HG03175 (cell line): ENCODE measurements at regions not wholly inside any gene's neighbourhood (a gene's known extent, or its start where the extent isn't known, plus 50 kb on each side); places are given as distances from the start of the nearest gene placed in this dataset.
A peak's percentile ranks its signal among the peaks of the same experiment; 100 is the strongest.

Experiments used
- ATAC-seq: cut with Tn5 transposase; IDR thresholded peaks from one replicate; pipeline ENCODE4 v1.9.1; 2021; ENCODE audit warnings: mild to moderate bottlenecking, moderate library complexity; ENCODE audit not compliant: unreplicated experiment

DNA sequence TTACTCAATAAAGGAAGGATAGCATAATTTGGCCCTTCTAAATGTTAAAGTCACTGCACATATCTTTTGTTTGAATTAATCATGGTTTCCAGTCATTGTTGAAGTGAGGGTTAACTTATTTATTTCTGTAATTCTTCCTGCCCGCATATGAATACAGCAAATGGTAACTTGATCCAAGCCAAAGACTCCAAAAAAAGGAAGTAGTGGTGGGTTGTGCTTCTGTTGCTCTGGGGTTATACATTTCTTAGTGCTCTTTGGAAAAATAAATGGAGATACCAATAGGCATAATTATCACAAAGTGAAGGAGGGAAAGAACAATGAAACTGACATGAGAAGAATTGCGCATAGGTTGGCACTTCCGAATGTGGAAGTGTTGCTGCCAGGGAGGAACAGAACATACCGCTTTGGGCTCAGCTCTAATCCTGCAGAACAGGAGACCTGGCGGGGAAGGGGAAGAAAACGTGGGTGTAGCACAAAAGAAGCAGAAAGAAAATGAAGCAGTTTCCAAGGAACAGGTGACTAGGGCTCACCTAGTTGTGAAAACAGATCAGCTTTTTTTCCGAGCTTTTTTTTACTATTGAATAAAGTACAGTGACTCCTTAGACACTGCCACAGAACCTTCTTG is 69.7 kb upstream of the TAF11L2 start:
- ATAC-seq: no peak

DNA sequence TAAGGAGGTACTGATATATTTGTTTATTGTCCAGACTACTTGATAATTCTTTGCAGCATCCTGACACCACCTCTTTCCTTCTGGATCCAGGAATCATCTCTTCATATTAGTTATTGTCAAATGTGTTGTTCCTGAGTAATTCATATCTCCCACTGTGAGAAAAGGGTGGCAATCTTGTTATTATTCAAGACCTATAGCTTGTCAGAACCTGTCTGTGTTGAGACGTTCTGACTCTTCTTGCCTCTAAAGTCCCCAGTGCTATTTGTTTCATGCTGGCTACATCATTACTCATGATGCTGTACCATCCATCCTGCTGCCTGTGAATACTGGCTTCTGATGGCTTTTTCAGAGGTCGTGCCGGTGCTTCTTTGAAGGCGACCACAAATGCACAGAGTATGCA is 68.7 kb upstream of the TAF11L2 start:
- ATAC-seq: no peak

DNA sequence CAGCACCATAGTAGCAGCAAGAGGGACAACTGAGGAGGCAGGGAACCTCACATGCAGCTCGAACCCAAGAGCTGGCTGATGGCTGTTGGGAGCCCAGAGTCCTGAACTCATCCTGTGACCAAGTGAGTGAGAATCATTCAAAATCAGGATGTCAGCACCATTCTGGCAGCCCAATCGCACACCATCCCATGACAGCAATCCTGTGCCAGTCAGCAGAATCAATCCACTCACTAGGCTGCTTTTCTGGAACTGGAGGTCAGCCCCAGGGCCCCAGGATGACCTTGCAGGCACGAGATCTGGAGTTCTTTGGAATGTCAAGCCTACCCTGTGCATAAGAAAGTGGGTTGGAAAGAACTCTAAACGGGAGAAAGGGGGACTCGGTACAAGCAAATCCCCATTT is 67.8 kb upstream of the TAF11L2 start:
- ATAC-seq: no peak

DNA sequence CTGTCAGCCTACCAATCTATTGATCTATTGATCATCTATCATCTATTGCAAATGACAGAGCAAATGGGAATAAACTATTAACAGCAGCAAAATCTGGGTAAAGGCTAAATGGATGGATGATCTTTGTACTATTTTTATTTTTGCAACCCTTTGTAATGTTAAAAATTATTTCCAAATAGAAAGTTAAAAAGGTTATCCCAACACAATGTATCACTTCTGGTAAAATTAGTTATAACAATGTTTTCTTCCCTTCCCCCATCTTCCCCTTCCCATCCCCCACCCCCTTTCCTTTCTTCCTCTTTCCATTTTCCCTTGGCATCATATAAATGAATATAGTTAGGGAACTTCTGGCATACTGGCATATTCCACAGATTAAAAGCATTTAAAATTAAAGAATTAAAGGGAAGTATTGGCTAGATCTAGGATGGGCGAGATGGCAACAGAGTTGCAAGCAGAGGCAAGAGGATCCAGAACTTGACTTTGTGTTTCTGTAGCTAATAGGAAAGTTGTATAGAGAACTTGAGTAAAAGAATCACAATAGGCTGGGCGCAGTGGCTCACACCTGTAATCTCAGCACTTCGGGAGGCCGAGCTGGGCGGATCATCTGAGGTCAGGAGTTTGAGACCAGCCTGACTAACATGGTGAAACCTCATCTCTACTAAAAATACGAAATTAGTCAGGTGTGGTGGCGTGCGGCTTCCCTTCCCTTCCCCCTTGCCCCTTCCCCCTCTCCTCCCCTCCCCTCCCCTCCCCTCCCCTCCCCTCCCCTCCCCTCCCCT is 66.6 kb upstream of the TAF11L2 start:
- ATAC-seq: no peak

DNA sequence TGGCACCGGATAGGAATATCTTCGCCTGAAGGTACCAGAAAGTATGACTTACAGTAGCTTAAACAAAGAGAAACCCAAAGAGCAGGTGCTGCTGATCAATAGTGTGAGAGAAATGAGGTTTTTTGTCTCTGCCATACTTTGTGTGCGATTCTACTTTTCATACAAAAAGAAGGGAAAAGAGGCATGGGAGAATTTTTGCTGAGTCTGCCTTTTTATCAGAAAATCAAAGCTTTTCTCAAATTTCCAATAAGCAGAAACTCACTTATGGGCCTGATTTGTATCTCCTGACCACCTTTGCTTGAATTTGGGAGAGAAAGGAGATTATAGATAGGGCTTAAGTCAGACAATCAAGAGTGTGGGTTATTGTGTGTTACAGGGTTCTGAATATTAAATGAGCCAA is 65.5 kb upstream of the TAF11L2 start:
- no peak for ATAC-seq

DNA sequence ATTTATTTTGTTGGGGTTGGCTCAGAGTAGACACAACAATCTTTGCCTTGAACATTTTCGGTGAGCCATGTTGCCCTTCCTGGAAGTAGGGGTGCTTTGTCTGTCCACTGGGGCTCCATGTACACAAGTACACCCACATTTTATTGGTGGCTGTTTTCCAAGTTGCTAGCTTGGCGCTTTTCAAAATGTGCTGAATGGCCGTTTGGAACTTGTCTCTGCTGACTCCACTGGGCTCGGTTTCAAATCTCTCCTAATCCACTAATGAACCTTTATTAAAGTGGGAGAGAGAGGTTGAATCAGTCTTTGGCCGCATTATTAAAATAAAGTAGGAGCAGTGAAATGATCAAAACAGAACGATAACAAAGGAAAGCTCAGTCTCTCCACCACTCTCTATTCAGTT is 64.6 kb upstream of the TAF11L2 start:
- no peak for ATAC-seq

DNA sequence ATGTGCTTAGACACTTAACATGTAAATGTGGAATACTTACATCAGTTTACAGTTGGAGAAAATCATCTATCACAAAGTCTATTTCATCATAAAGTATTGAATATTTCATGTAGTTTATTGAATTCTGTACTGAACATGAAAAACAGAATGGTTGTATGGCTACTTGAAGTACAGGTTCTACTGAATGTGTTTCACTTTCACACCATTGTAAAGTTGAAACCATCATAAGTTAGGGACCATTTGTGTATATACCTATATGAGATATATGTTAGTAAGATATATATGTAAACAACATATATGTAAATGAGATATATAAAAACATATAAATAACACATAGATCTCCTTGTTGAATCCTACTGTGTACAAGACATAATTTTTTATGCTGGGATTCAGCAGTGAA is 63.0 kb upstream of the TAF11L2 start:
- ATAC-seq: no peak

DNA sequence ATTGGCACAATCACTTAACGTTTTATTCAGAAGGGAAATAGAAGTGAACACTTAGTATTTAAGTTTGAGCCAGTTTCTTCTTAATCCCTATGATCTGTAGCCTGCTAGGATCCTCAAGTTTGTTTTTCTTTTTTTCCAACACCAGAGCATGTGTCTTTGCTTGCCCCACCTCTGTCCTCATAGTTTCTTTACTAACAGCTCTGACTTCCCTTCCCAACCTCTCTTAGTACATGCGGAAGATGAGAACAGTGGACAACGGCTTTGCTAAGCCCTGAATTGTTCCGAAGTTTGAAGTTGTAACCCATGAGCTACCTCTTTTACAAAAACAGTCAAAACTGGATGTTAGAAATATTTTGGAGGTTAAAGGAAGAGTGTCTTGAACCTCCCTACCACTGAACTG is 61.7 kb upstream of the TAF11L2 start:
- ATAC-seq: peak; percentile 38

DNA sequence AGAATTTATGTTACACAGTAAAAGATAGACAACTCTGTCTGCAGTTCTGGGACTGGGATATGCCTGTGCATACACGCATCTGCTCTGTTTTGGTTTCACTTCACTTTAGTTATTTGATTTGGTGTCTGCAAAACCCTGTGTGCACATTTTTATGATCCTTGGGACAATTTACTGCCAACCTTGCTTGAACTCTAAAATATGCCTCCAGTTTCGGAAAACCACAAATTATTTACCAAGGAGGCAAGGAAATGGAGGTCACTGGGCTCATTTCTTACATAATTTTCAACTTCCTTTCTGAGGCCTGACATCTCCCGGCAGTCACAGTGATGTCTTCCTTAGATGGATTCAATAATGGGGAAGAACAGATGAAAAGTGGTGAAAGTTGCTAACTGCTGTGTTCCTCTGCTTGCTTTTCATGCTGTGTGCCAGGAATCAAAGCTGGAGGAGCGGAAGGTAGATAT is 61.2 kb upstream of the TAF11L2 start:
- peak; percentile 78 for ATAC-seq

DNA sequence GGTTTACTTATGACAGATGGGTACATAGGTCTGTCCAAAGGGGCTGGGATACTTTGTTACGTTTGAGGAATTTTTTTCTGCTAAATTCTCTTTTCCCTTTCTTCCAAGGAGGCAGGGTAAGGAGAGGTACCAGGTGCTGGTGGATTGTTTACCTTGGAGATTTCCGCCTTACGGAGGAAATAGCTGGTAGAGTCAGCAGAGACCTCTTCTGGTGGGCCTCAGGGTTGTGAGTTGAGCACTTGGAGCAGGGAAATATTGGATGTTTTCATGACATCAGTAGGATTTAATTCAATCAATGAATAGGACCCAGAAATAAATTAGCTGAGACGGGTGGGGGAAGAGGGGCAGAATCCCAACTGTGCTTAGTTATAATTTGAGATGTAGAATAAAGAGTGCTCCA is 60.0 kb upstream of the TAF11L2 start:
- ATAC-seq: no peak

DNA sequence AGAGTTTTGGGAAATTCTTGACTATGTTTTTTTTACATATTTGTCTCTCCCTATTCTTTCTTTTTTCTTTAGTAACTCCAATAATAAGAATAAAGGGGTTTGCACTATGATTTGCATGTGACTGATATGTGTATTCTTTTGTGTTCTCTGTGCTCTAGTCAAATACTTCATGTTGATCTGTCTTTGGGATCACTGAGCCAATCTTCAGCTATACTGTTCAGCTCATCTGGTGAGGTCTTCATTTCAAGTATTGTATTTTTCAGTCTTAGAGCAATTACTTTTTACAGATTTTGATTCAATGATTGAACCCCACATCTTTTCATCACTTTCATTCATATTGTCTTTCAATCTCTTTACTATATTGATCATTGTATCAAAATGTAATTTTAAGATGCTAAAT is 58.1 kb upstream of the TAF11L2 start:
- ATAC-seq: no peak

DNA sequence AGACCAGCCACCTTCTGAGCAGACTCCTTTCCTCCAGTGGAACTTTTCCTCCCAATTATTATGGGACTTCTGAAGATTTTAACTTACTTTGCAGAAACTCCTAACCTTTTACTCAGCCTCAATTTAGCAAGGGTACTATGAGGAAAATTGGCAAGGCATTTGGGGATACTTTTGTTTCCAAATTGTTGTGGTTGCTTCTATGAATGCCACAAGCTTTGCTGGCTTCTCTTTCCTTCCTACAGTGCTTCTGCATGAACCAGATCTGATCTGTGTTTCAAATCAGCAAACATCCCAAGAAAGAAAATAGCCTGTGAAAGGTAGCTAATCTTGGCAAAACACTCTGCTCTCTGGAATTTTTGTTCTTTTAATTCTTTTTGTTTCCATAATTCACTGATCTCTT is 57.3 kb upstream of the TAF11L2 start:
- no peak for ATAC-seq

DNA sequence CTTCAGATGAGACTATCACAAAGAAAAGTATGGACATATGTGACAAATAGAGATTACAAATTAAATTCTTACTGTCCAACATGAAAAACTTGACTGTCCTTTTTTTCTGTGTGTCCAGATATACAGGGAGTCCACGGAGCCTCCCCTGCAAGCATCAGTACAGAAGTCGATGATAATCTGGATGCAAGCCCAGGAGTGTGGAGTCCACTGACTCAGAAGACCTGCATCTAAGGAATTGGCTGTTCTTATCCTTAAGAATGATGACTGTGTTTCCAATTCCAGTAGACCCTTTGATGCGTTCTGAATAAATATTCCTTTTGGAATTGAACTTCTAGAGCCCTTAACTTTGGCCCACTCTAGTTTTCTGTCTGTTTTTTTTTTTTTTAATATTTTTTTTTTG is 56.7 kb upstream of the TAF11L2 start:
- no peak for ATAC-seq

DNA sequence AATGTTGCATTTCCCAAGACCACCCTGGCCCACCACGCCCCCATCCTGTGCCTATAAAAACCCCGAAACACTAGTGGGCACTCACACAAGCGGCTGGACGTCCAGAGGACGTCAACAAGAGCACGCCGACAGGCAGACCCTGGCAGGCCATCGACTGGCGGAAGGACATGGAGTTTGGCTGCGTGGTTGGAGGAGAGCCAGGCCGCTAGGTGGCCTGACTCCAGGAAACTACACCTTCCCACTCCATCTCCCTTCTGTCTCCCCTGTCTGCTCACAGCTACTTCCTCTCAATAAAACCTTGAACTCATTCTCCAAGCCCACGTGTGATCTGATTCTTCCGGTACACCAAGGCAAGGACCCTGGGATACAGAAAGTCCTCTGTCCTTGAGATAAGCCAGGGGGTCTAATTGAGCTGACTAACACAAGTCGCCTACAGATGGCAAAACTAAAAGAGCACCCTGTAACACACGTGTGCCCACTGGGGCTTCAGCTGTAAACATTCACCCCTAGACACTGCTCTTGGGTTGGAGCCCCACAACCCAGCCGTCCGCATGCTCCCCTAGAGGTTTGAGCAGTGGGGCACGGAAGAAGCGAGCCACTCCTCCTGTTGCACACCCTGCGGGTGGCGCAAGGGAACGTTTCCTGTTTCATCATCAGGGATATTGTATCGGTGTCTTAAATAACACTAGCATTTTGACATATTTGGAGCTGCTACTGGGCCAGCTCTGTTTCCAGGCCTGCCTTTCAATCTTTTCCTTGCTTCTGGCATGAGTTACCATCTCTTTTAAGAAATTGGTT is 54.5 kb upstream of the TAF11L2 start:
- ATAC-seq: no peak

DNA sequence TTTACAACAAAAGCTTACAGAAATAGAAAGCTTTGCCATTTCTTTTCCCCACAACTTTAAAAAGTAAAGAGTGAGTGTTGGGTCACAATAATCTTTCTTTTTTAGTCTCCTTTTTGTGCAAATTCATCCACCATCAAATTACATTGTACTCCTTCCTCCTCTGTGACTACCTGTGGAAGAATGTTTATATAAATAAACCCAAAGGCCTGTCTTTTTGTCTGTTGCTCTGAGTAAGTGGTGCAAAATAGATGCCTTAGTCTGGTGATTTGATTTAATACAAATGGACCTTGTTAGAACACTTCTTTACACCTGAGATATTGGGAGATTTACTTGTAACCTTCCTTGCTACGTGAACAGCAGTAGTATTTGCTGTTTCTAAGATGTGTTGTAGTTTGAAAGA is 53.5 kb upstream of the TAF11L2 start:
- no peak for ATAC-seq

DNA sequence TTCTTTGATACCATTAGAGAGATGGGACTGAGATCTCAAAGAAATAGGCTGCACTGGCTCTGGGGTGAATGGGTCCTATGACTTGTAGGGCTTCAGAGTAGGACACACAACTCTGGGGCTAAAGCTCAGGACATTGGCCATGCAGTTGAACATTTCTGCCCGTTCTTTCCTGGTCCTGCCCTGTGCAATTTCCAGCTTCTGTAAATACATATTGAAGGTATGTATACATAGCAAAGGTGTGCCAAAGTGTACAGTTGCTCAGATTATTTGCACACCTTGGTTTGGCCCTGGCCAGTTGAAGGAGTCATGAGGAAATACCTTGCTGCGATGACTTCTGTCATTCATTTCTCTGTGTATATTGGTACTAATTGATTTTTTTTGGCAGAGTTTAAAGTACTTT is 52.8 kb upstream of the TAF11L2 start:
- no peak for ATAC-seq
